Stomach (tissue), 4 donors: ENCODE measurements at regions not wholly inside any gene's neighbourhood (a gene's known extent, or its start where the extent isn't known, plus 50 kb on each side); places are given as distances from the start of the nearest gene placed in this dataset.
"Not testable (repeated sequence)": the region's sequence is repeated elsewhere in the genome, so short reads cannot be mapped to it uniquely, and the experiment has no call there.

Source experiments
- CTCF ChIP-seq, 7 experiments: fragments of 450-650 bp in 4 of 7; fragments of 200-600 bp in 3 of 7; sonication (generic) in 3 of 7; IDR thresholded peaks; one replicate each; pipeline ENCODE4 v1.5.1; 2016 to 2019; ENCODE audit warnings: antibody characterized with exemption in 7 of 7, control low read depth in 2 of 7, mild to moderate bottlenecking in 1 of 7
- POLR2A ChIP-seq, 4 donors: fragments of 450-650 bp; IDR thresholded peaks; one replicate each; pipeline ENCODE4 v1.6.1; 2016; ENCODE audit warnings: antibody characterized with exemption in 4 of 4, control low read depth in 2 of 4, mild to moderate bottlenecking in 1 of 4, moderate library complexity in 1 of 4

- TF ChIP-seq POLR2A, CTCF (IDR thresholded peaks at IDR 0.05): not testable (repeated sequence)
Measured at GRCh38 chr3:185990995-185991394, 53.2 kb upstream of the TRA2B start.
